ENCODE measurements at regions not wholly inside any gene's neighbourhood (a gene's known extent, or its start where the extent isn't known, plus 50 kb on each side); places are given as distances from the start of the nearest gene placed in this dataset.

DNA sequence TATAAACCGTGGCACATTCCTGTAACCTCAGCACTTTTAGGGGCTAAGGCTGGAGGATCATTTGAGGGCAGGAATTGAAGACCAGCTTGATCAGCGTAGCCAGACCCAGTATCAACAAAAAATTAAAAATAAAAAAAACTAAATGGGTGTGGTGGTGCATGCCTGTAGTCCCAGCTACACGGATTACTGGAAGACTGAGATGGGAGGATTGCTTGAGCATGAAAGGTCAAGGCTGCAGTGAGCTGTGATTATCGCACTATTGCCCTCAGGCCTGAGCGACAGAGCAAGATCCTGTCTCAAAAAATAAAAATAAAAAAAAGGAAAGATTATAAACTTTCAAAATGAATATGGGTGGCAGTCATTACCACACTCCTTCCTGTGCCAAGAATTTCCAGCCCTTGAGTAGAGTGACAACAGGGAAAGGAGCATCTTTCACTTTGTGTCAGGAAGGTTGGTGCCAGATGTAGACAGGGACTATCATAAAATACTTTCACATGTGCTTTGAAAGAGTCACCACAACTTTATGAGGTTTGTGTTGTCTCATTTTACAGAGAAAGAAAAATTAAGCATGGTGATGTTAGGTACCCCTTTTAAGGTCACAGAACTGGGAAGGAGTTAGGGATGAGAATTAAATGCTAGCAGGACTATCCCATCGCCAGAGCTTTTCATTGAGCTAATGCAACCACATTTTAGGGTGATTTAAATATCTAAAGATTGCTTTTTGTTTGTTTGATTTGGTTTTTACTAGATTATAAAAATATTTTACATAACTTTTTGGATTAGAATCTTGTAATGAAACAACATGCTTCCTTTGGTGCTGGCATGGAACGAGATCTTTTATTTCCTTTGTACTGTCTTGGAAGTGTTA is 1617.4 kb upstream of the ACVR2A start:
- no peak for DNase-seq (ENCODE audit: low read depth in 2 of 2)
- Histone ChIP-seq H3K36me3 (ENCODE audit: control insufficient read depth, insufficient read depth, low read length) (no peaks in the 10 kb centered on the region), H3K9ac (ENCODE audit: insufficient read depth, low read length) (no peak overlapping the region), H3K4me2 (ENCODE audit: extremely low read depth, insufficient read depth, low read length) (no peak overlapping the region), H3K27me3 (ENCODE audit: control insufficient read depth, insufficient read depth, low read length) (no peaks in the 10 kb centered on the region), H4K20me1 (ENCODE audit: control insufficient read depth, extremely low read depth, insufficient read depth, low read length) (no peaks in the 10 kb centered on the region), H3K79me2 (ENCODE audit: control insufficient read depth, insufficient read depth, low read length) (no peaks in the 10 kb centered on the region), H3K4me3 (replicated peaks in 1 of 4; ENCODE audit: control extremely low read depth in 1 of 4, insufficient read depth in 1 of 4, low read depth in 3 of 4, low read length in 4 of 4) (no peak overlapping the region), H3K27ac (ENCODE audit: insufficient read depth, low read length) (no peak overlapping the region), H2AFZ (ENCODE audit: low read length) (no peak overlapping the region), H3K9me3 (ENCODE audit: control insufficient read depth, insufficient read depth, low read depth, low read length) (no peaks in the 10 kb centered on the region), H3K4me1 (ENCODE audit: control insufficient read depth, extremely low read depth, insufficient read depth, low read length) (no peaks in the 10 kb centered on the region)
- TF ChIP-seq, protein P1, sequence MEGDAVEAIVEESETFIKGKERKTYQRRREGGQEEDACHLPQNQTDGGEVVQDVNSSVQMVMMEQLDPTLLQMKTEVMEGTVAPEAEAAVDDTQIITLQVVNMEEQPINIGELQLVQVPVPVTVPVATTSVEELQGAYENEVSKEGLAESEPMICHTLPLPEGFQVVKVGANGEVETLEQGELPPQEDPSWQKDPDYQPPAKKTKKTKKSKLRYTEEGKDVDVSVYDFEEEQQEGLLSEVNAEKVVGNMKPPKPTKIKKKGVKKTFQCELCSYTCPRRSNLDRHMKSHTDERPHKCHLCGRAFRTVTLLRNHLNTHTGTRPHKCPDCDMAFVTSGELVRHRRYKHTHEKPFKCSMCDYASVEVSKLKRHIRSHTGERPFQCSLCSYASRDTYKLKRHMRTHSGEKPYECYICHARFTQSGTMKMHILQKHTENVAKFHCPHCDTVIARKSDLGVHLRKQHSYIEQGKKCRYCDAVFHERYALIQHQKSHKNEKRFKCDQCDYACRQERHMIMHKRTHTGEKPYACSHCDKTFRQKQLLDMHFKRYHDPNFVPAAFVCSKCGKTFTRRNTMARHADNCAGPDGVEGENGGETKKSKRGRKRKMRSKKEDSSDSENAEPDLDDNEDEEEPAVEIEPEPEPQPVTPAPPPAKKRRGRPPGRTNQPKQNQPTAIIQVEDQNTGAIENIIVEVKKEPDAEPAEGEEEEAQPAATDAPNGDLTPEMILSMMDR (conservative IDR thresholded peaks at IDR 0.05 in 1 of 2, IDR thresholded peaks at IDR 0.05 in 1 of 2; ENCODE audit: low read depth in 1 of 2, low read length in 2 of 2): no peak
- TF ChIP-seq EZH2 (IDR thresholded peaks at IDR 0.05; ENCODE audit: low read length, missing control alignments): no peak

DNA sequence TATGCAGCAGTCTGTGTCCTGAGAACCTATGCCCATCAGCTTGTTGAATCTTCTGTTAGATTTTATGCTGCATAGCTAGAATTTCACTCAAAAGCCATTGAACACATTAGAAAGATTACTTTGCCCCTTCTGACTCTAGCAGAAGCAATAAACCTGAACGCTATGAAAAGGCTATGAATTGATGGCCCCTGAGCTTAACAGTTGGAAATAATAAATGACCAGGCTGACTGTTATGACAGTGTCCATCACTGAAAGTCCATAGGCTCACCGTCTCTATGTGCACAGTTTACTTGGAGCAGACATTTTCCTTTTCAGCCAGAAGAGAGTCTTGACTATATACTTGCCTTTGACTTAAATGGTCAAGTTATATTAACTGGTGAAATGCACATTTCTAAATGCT is 1618.8 kb upstream of the ACVR2A start:
- H3K79me2 ChIP-seq (ENCODE audit: control insufficient read depth, insufficient read depth, low read length): no peaks in the 10 kb centered on the region
- no peak for DNase-seq (ENCODE audit: low read depth in 2 of 2)
- no peaks in the 10 kb centered on the region for H3K9me3 ChIP-seq (ENCODE audit: control insufficient read depth, insufficient read depth, low read depth, low read length)
- H3K4me3 ChIP-seq (replicated peaks in 1 of 4; ENCODE audit: control extremely low read depth in 1 of 4, insufficient read depth in 1 of 4, low read depth in 3 of 4, low read length in 4 of 4): no peak overlapping the region
- no peaks in the 10 kb centered on the region for H3K27me3 ChIP-seq (ENCODE audit: control insufficient read depth, insufficient read depth, low read length)
- no peak overlapping the region for H3K27ac ChIP-seq (ENCODE audit: insufficient read depth, low read length)
- H3K36me3 ChIP-seq (ENCODE audit: control insufficient read depth, insufficient read depth, low read length): no peaks in the 10 kb centered on the region
- no peaks in the 10 kb centered on the region for H3K4me1 ChIP-seq (ENCODE audit: control insufficient read depth, extremely low read depth, insufficient read depth, low read length)
- no peak overlapping the region for H2AFZ ChIP-seq (ENCODE audit: low read length)
- no peak overlapping the region for H3K4me2 ChIP-seq (ENCODE audit: extremely low read depth, insufficient read depth, low read length)
- no peaks in the 10 kb centered on the region for H4K20me1 ChIP-seq (ENCODE audit: control insufficient read depth, extremely low read depth, insufficient read depth, low read length)
- TF ChIP-seq, protein P1 (conservative IDR thresholded peaks at IDR 0.05 in 1 of 2, IDR thresholded peaks at IDR 0.05 in 1 of 2; ENCODE audit: low read depth in 1 of 2, low read length in 2 of 2): no peak
- no peak for TF ChIP-seq EZH2 (IDR thresholded peaks at IDR 0.05; ENCODE audit: low read length, missing control alignments)
- no peak overlapping the region for H3K9ac ChIP-seq (ENCODE audit: insufficient read depth, low read length)

DNA sequence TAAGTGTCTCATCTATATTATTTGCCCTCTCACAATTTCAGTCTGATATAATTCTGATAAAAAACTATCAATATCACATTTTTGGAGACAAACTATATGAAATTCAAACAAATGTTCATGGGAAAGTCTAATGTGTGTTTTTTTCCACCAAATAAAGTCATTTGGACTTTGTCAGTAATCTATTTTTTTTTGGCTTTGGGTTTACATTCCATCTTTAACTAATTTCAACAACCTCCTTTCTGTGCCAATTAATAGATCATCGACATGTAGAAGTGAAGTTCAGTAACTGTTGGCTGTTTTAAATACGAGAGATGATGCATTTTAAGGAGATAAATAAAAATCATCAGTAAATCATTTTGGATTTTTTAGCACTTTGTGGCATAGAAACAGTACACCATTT is 1623.0 kb upstream of the ACVR2A start:
- Histone ChIP-seq H3K27ac (ENCODE audit: insufficient read depth, low read length) (no peak overlapping the region), H3K36me3 (ENCODE audit: control insufficient read depth, insufficient read depth, low read length) (no peaks in the 10 kb centered on the region), H3K4me2 (ENCODE audit: extremely low read depth, insufficient read depth, low read length) (no peak overlapping the region), H3K4me1 (ENCODE audit: control insufficient read depth, extremely low read depth, insufficient read depth, low read length) (no peaks in the 10 kb centered on the region), H3K4me3 (replicated peaks in 1 of 4; ENCODE audit: control extremely low read depth in 1 of 4, insufficient read depth in 1 of 4, low read depth in 3 of 4, low read length in 4 of 4) (no peak overlapping the region), H3K9me3 (ENCODE audit: control insufficient read depth, insufficient read depth, low read depth, low read length) (no peaks in the 10 kb centered on the region), H4K20me1 (ENCODE audit: control insufficient read depth, extremely low read depth, insufficient read depth, low read length) (no peaks in the 10 kb centered on the region), H2AFZ (ENCODE audit: low read length) (no peak overlapping the region), H3K79me2 (ENCODE audit: control insufficient read depth, insufficient read depth, low read length) (no peaks in the 10 kb centered on the region), H3K27me3 (ENCODE audit: control insufficient read depth, insufficient read depth, low read length) (no peaks in the 10 kb centered on the region), H3K9ac (ENCODE audit: insufficient read depth, low read length) (no peak overlapping the region)
- no peak for TF ChIP-seq EZH2 (IDR thresholded peaks at IDR 0.05; ENCODE audit: low read length, missing control alignments)
- TF ChIP-seq, protein P1 (conservative IDR thresholded peaks at IDR 0.05 in 1 of 2, IDR thresholded peaks at IDR 0.05 in 1 of 2; ENCODE audit: low read depth in 1 of 2, low read length in 2 of 2): no peak
- no peak for DNase-seq (ENCODE audit: low read depth in 2 of 2)

Data from fibroblast of lung (primary cell).